Ascending aorta (tissue), 2 donors: ENCODE measurements at regions not wholly inside any gene's neighbourhood (a gene's known extent, or its start where the extent isn't known, plus 50 kb on each side); places are given as distances from the start of the nearest gene placed in this dataset.

Source experiments
- DNase-seq, 2 donors: peaks; one replicate each; pipeline ENCODE4 v3.0.0-alpha.2; 2019; ENCODE audit warnings: low spot score in 2 of 2
- H3K27ac ChIP-seq, 2 donors: fragments of 200-600 bp; sonication (generic); one replicate each; pipeline ENCODE4 v1.5.1; 2016 to 2017; ENCODE audit warnings: mild to moderate bottlenecking in 1 of 2
- H3K27me3 ChIP-seq: fragments of 200-600 bp; sonication (generic); one replicate; pipeline ENCODE4 v1.5.1; 2017
- H3K36me3 ChIP-seq, 2 donors: fragments of 200-600 bp; sonication (generic); one replicate each; pipeline ENCODE4 v1.5.1; 2016
- H3K4me1 ChIP-seq, 2 donors: fragments of 200-600 bp; sonication (generic); one replicate each; pipeline ENCODE4 v1.5.1; 2016 to 2017; ENCODE audit warnings: mild to moderate bottlenecking in 1 of 2
- H3K4me3 ChIP-seq, 2 donors: fragments of 200-600 bp; sonication (generic); one replicate each; pipeline ENCODE4 v1.5.1; 2016 to 2017; ENCODE audit warnings: mild to moderate bottlenecking in 1 of 2
- H3K9me3 ChIP-seq, 2 donors: fragments of 200-600 bp; sonication (generic); one replicate each; pipeline ENCODE4 v1.5.1; 2016
- CTCF ChIP-seq, 3 experiments: fragments of 200-600 bp in 2 of 3; fragments of 450-650 bp in 1 of 3; sonication (generic) in 2 of 3; IDR thresholded peaks; one replicate each; pipeline ENCODE4 v1.5.1; 2016 to 2019; ENCODE audit warnings: antibody characterized with exemption in 3 of 3, mild to moderate bottlenecking in 1 of 3, moderate library complexity in 1 of 3
- intact Hi-C: fragments of 100-400 bp; cut with DNase I; formaldehyde crosslinking; loops from one replicate; pipeline ENCODE4 v1.15.1; 2023

- intact Hi-C loops = no loop called here
- Histone ChIP-seq H3K27me3 (no peaks in the 10 kb centered on the region), H3K9me3 (no peaks in the 10 kb centered on the region), H3K36me3 (no peaks in the 10 kb centered on the region), H3K27ac (no peak overlapping the region), H3K4me1 (no peaks in the 10 kb centered on the region), H3K4me3 (no peak overlapping the region)
- DNase-seq = no peak
- no peak for TF ChIP-seq CTCF (IDR thresholded peaks at IDR 0.05)
Measured at GRCh38 chr11:28461846-28462245, 353.7 kb downstream of the METTL15 start.

- no peak for TF ChIP-seq CTCF (IDR thresholded peaks at IDR 0.05)
- Histone ChIP-seq H3K27ac (no peak overlapping the region), H3K27me3 (no peaks in the 10 kb centered on the region), H3K4me3 (no peak overlapping the region), H3K36me3 (no peaks in the 10 kb centered on the region), H3K4me1 (no peaks in the 10 kb centered on the region), H3K9me3 (no peaks in the 10 kb centered on the region)
- intact Hi-C loops = no loop called here
- DNase-seq = no peak
Measured at GRCh38 chr11:28461338-28461737, 353.1 kb downstream of the METTL15 start.

GRCh38 chr11:28460348-28460747 is 352.2 kb downstream of the METTL15 start:
- H3K36me3 ChIP-seq = no peaks in the 10 kb centered on the region
- H3K9me3 ChIP-seq = no peaks in the 10 kb centered on the region
- intact Hi-C loops = no loop called here
- TF ChIP-seq CTCF (IDR thresholded peaks at IDR 0.05) = no peak
- H3K27me3 ChIP-seq = no peaks in the 10 kb centered on the region
- H3K27ac ChIP-seq = no peak overlapping the region
- DNase-seq = no peak
- no peak overlapping the region for H3K4me3 ChIP-seq
- no peaks in the 10 kb centered on the region for H3K4me1 ChIP-seq

GRCh38 chr11:28459912-28460311 is 351.7 kb downstream of the METTL15 start:
- Histone ChIP-seq H3K36me3 (no peaks in the 10 kb centered on the region), H3K4me3 (no peak overlapping the region), H3K4me1 (no peaks in the 10 kb centered on the region), H3K27ac (no peak overlapping the region), H3K9me3 (no peaks in the 10 kb centered on the region), H3K27me3 (no peaks in the 10 kb centered on the region)
- no peak for TF ChIP-seq CTCF (IDR thresholded peaks at IDR 0.05)
- DNase-seq = no peak
- intact Hi-C loops = no loop called here

GRCh38 chr11:28457481-28458065 is 349.4 kb downstream of the METTL15 start:
- no peak for DNase-seq
- H3K4me3 ChIP-seq = no peak overlapping the region
- H3K9me3 ChIP-seq = no peaks in the 10 kb centered on the region
- H3K27me3 ChIP-seq = no peaks in the 10 kb centered on the region
- no peak for TF ChIP-seq CTCF (IDR thresholded peaks at IDR 0.05)
- no peak overlapping the region for H3K27ac ChIP-seq
- H3K36me3 ChIP-seq = no peaks in the 10 kb centered on the region
- H3K4me1 ChIP-seq = no peaks in the 10 kb centered on the region
- intact Hi-C loops = no loop called here

- H3K36me3 ChIP-seq = no peaks in the 10 kb centered on the region
- no peaks in the 10 kb centered on the region for H3K4me1 ChIP-seq
- no peak for DNase-seq
- H3K27me3 ChIP-seq = no peaks in the 10 kb centered on the region
- H3K4me3 ChIP-seq = no peak overlapping the region
- no peak overlapping the region for H3K27ac ChIP-seq
- intact Hi-C loops = no loop called here
- no peak for TF ChIP-seq CTCF (IDR thresholded peaks at IDR 0.05)
- H3K9me3 ChIP-seq = no peaks in the 10 kb centered on the region
Measured at GRCh38 chr11:28448186-28448585, 340.0 kb downstream of the METTL15 start.
